ENCODE measurements at regions not wholly inside any gene's neighbourhood (a gene's known extent, or its start where the extent isn't known, plus 50 kb on each side); places are given as distances from the start of the nearest gene placed in this dataset.

DNA sequence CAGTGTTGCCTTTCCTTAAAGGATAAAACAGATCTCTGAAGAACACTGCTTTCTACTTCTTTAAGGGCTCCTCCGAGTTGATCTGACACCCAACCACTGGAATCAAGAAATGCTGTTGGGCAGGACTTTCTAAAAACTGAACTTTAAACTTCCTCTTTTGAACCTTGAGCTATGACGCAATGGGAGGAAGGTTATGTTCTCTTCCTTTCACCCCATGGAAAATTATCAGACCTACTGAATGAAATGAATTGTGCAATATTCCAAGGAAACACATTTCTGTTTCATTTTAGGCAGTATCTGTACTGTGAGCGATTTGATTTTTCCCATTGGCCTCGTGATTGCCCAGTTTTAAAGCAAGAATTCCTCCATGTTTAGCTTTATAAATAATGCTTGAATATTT lies 206.0 kb upstream of the PRR16 start:
- TF ChIP-seq CTCF (IDR thresholded peaks at IDR 0.05; ENCODE audit: extremely low read depth, low read depth, low read length) = no peak

GRCh38 chr5:120260651-120261050 lies 203.4 kb upstream of the PRR16 start:
- Histone ChIP-seq H3K9me3 (ENCODE audit: low read depth, low read length) (no peaks in the 10 kb centered on the region), H3K27ac (ENCODE audit: low read depth, low read length) (no peak overlapping the region), H3K4me3 (ENCODE audit: insufficient read depth, low read length) (no peak overlapping the region), H4K20me1 (ENCODE audit: insufficient read depth, low read length) (no peaks in the 10 kb centered on the region), H3K27me3 (ENCODE audit: insufficient read depth, low read length) (no peaks in the 10 kb centered on the region), H3K79me2 (ENCODE audit: insufficient read depth, low read length) (no peaks in the 10 kb centered on the region), H3K36me3 (ENCODE audit: insufficient read depth, low read length) (no peaks in the 10 kb centered on the region), H3K4me1 (ENCODE audit: insufficient read depth, low read length) (no peaks in the 10 kb centered on the region), H2AFZ (ENCODE audit: low read length) (no peak overlapping the region), H3K4me2 (ENCODE audit: insufficient read depth, low read length) (no peak overlapping the region)
- DNase-seq (ENCODE audit: insufficient read length, low spot score, missing footprints) = no peak
- no peak for TF ChIP-seq CTCF (IDR thresholded peaks at IDR 0.05; ENCODE audit: extremely low read depth, low read depth, low read length)

More for the DNA sequence above, 206.0 kb upstream of the PRR16 start:
- H3K4me3 ChIP-seq (ENCODE audit: insufficient read depth, low read length) = no peak overlapping the region
- no peaks in the 10 kb centered on the region for H3K9me3 ChIP-seq (ENCODE audit: low read depth, low read length)
- H4K20me1 ChIP-seq (ENCODE audit: insufficient read depth, low read length) = no peaks in the 10 kb centered on the region
- no peak overlapping the region for H3K4me2 ChIP-seq (ENCODE audit: insufficient read depth, low read length)
- no peaks in the 10 kb centered on the region for H3K79me2 ChIP-seq (ENCODE audit: insufficient read depth, low read length)
- no peak overlapping the region for H3K27ac ChIP-seq (ENCODE audit: low read depth, low read length)
- no peaks in the 10 kb centered on the region for H3K4me1 ChIP-seq (ENCODE audit: insufficient read depth, low read length)
- no peaks in the 10 kb centered on the region for H3K36me3 ChIP-seq (ENCODE audit: insufficient read depth, low read length)
- H2AFZ ChIP-seq (ENCODE audit: low read length) = peak overlapping the region; percentile 57
- H3K27me3 ChIP-seq (ENCODE audit: insufficient read depth, low read length) = no peaks in the 10 kb centered on the region
- no peak for DNase-seq (ENCODE audit: insufficient read length, low spot score, missing footprints)

DNA sequence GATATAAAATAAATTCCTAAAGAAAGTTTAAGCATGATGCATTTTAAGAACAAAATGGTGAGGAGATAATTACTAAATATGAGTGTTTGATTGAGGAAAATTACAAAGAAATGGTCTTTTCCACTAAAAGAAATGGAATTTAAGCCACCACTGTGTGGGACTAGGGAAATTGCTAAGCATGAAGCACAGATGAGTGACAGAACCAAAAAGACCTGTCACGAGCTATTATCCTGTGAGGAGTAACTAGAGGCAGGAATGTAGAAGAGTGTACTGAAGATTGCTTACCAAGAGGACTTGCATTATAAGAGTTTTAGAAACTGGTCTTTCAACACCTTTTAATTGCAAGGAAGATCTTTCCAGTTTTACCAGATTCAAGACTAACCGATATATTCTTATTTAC lies 193.6 kb upstream of the PRR16 start:
- no peaks in the 10 kb centered on the region for H3K79me2 ChIP-seq (ENCODE audit: insufficient read depth, low read length)
- H3K4me3 ChIP-seq (ENCODE audit: insufficient read depth, low read length) = no peak overlapping the region
- H3K27me3 ChIP-seq (ENCODE audit: insufficient read depth, low read length) = no peaks in the 10 kb centered on the region
- no peak for TF ChIP-seq CTCF (IDR thresholded peaks at IDR 0.05; ENCODE audit: extremely low read depth, low read depth, low read length)
- no peaks in the 10 kb centered on the region for H3K9me3 ChIP-seq (ENCODE audit: low read depth, low read length)
- H3K4me1 ChIP-seq (ENCODE audit: insufficient read depth, low read length) = no peaks in the 10 kb centered on the region
- no peaks in the 10 kb centered on the region for H4K20me1 ChIP-seq (ENCODE audit: insufficient read depth, low read length)
- H3K36me3 ChIP-seq (ENCODE audit: insufficient read depth, low read length) = no peaks in the 10 kb centered on the region
- DNase-seq (ENCODE audit: insufficient read length, low spot score, missing footprints) = no peak
- H3K4me2 ChIP-seq (ENCODE audit: insufficient read depth, low read length) = no peak overlapping the region
- H2AFZ ChIP-seq (ENCODE audit: low read length) = no peak overlapping the region
- H3K27ac ChIP-seq (ENCODE audit: low read depth, low read length) = no peak overlapping the region

DNA sequence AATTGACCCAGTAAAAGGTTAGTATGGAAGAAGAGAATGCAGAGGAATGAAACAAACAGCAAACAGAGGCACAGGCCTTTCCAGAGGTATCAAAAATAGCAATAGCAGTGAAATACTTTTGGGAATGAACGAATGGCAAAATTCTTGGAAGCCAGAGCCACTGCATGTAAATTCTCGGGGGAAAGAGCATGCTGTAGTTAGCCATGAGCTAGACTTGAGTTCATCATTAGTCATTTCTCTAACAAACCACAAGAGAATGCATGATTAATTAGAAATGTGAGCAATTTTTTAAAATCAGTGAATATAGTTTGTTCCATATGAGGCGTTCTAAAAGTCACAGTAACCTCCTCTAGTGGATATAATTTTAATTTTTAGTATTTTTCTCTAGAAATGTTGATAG lies 170.3 kb upstream of the PRR16 start:
- no peaks in the 10 kb centered on the region for H3K27me3 ChIP-seq (ENCODE audit: insufficient read depth, low read length)
- H3K9me3 ChIP-seq (ENCODE audit: low read depth, low read length) = no peaks in the 10 kb centered on the region
- peak; percentile 0 for DNase-seq (ENCODE audit: insufficient read length, low spot score, missing footprints)
- no peak overlapping the region for H3K4me3 ChIP-seq (ENCODE audit: insufficient read depth, low read length)
- peak overlapping the region; percentile 23 for H3K4me2 ChIP-seq (ENCODE audit: insufficient read depth, low read length)
- H3K36me3 ChIP-seq (ENCODE audit: insufficient read depth, low read length) = no peaks in the 10 kb centered on the region
- H2AFZ ChIP-seq (ENCODE audit: low read length) = peak overlapping the region; percentile 18
- H3K4me1 ChIP-seq (ENCODE audit: insufficient read depth, low read length) = peaks cover 24% of the 10 kb centered on the region
- no peaks in the 10 kb centered on the region for H4K20me1 ChIP-seq (ENCODE audit: insufficient read depth, low read length)
- H3K79me2 ChIP-seq (ENCODE audit: insufficient read depth, low read length) = no peaks in the 10 kb centered on the region
- no peak for TF ChIP-seq CTCF (IDR thresholded peaks at IDR 0.05; ENCODE audit: extremely low read depth, low read depth, low read length)
- peak overlapping the region; percentile 61 for H3K27ac ChIP-seq (ENCODE audit: low read depth, low read length)
